GDM1 (cell line): ENCODE measurements at regions not wholly inside any gene's neighbourhood (a gene's known extent, or its start where the extent isn't known, plus 50 kb on each side); places are given as distances from the start of the nearest gene placed in this dataset.
"Not testable (repeated sequence)": the region's sequence is repeated elsewhere in the genome, so short reads cannot be mapped to it uniquely, and the experiment has no call there.

Experiments
- DNase-seq: peaks from one replicate; lab custom pipeline; 2025; lab: John Stamatoyannopoulos, UW

DNA sequence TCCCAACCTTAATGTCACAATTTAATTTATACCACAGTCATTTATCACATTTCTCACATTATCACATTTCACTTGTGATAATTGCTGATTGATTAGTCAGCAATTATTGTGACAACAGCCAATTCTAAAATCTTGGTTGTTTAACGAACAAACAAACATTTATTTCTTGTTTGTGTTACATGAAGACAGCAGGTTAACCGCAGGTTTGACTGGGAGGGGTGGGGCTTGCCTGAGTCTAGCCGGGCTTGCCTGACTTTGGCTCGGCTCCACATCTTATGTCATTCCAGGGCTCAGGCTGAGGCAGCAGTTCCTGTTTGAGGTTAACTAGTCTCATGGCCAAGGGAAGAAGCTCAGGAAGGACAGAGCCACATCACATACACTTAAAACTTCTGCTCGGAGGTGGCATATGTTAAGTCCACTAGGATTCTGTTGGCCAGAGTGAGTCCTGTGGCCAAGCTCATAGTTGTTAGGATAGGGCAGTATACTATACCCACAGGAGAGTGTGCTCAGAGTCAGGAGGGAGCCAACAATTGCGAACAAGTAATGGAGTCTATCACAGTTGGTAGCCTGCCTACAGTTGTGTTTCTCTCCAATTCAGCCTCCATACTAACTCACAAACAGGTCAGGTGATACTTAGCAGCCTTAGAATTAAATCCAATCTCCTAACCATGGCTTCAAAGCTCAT, 90.0 kb upstream of the IFNGR1 start:
- peak; percentile 58 for DNase-seq

DNA sequence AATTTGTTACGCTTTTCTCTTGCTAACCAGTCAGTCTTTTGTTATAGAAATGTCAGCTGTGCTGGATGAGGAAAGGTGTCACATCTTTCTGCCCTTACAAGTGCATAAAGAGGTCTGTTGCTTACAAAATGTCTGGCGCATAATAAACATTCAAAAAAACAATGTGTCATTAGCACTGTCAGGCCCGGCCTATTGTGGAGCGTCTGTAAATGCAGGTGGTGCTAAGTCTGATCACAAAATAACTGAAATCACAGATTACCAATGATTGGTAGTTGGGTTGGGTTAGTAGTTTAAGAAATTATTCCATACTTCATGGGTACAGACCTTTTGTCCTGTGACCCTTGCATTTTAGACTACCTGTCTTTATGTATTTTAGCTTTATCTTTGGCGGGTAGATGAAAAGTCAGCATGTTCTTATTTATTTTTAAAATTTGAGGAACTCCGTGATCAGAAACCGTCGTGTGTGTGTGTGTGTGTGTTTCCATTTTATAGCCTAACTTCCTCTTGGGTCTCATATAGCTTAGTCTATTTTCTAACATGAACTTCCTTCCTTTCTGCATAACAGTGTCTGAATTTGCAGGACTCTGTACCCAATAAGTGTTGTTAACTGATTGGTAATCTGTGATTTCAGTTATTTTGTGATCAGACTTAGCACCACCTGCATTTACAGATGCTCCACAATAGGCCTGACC, 88.1 kb upstream of the IFNGR1 start:
- DNase-seq, result peak; percentile 65

DNA sequence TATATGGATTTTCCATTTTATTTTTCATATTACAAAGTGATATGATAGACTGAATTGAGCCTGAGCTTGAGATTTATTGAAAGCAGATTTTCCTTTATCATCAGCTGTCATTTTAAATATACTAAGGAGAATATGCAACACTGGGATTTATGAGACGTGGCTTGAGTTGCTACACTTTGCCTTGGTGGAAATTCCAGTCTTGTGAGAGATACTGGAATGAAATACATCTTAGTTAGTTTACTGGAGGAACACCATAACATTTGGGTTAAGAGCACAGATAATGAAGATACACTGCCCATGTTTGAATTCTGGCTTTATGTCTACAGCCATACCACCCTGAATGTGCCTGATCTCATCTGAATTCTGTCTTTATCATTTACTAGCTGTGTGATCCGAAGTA, 86.5 kb upstream of the IFNGR1 start:
- DNase-seq, result no peak

DNA sequence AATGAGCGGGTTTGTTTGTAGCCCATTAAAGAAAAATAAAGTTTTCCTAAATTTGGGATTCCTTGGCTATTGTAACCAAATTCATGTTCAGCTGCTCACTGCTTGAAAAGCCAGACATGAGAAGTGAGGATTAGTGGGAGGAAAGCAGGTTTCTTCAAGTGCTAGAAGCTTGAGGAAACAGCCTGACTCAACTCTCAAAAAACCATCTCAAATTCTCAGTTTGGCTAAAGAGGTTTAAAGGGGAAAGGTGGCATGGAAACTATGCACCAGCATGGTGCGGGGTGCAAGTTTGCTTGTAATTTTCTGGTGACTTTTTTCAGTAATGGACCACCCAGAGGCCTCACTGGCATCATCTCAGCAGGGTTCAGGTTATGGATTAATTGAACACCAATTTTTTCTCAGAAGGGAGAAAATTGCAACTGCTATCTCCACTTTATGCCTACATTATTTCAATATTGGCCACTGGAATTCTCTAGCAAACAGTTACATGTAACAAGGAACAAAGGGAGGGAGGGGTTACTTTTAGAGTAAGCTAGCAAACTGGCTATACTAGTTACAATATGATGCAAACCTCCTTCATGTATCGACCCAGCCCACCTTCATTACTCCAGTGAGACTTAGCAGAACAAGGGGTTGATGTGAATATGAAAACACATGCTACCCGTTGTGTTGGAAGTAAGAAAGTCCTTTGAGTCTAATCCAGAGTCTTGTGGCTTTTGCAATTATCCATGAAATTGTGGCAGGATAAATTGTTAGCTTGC, 85.0 kb upstream of the IFNGR1 start:
- no peak for DNase-seq

DNA sequence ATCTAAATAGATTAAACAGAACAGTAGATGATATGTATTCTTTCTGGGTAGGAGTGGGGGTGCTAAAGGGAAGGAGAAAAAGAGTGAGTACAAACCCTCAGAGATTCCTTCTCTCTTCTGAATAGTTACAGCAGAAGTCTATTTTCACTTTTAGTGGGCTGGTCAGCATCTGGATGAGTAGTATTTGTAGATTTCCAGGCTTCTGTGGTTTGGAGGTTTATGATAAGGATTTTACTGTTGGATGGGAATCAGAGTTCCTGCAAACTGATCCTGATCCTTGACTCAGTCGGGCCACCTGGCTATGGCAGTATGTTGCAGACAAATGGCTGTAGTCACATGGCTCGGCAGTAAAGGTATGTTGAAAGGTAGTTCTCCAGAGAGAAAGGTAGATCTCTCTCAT, 84.3 kb upstream of the IFNGR1 start:
- DNase-seq, result no peak

DNA sequence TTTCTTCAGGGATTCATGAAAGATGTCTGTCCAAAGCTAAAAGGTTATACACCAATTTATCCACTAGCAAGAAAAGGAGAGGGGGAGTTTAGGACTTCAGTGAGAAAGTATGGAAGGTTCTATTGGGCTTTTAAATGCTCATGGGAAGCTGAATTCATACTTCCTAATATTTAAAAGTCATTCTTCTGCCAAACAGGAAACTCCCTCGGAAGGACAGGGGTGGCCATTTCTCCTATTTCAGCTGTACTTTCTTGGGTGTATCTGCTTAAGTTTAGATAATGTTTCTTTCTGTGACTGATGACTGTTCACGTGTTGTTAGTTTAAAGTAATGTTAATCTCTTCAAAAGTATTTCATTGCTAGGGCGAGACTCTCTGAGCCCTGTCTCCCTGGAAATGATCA, 80.5 kb upstream of the IFNGR1 start:
- DNase-seq, result no peak

DNA sequence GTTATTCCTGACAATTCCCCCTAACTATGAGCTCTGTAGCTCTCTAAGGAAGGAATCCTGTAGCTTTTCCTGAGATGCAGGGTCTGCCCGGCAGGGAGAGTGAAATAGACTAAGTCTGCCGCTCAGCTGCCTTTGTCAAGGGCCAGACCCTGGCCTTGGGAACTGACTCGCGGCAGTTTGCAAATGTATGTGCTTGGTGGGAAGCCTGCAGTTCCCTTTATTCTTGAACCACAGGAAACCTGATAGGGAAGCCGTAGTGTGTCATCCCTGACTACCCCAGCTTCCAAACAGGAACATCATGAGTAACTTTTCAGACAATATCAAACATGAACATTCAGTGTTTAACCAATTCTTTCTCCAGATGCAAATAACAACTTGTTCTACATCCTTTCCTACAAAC, 78.7 kb upstream of the IFNGR1 start:
- DNase-seq, result peak; percentile 70

DNA sequence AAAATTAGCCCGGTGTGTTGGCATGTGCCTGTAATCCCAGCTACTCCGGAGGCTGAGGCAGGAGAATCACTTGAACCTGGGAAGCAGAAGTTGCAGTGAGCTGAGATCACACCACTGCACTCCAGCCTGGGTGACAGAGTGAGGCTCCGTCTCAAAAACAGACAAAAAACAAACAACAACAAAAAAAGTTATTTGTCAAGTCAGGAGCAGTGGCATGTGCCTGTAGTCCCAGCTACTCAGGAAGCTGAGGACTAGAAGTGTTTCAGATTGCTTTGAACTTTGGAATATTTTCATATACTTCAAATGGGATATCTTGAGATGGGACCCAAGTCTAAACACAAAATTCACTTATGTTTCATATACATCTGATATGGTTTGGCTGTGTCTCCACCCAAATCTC, 73.1 kb upstream of the IFNGR1 start:
- not testable (repeated sequence) for DNase-seq

DNA sequence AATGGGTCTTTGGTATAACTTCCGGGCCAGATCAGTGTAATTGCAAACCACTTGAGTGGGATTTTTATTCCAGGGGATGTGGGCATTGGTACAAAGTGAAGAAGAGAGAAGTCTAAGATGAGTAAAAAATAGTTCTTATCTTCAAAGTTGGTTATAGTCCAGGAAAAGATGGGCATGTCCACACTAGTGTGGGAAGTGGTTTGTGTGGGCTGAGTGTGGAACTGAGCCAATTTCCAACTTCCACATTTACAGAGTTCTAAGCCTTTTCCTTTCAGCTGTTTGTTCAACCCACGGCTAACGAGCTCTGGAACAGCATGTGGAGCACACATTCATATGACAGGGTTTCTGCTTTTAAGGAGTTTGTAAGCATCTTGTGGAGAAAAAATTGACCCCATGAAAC, 72.3 kb upstream of the IFNGR1 start:
- peak; percentile 86 for DNase-seq

DNA sequence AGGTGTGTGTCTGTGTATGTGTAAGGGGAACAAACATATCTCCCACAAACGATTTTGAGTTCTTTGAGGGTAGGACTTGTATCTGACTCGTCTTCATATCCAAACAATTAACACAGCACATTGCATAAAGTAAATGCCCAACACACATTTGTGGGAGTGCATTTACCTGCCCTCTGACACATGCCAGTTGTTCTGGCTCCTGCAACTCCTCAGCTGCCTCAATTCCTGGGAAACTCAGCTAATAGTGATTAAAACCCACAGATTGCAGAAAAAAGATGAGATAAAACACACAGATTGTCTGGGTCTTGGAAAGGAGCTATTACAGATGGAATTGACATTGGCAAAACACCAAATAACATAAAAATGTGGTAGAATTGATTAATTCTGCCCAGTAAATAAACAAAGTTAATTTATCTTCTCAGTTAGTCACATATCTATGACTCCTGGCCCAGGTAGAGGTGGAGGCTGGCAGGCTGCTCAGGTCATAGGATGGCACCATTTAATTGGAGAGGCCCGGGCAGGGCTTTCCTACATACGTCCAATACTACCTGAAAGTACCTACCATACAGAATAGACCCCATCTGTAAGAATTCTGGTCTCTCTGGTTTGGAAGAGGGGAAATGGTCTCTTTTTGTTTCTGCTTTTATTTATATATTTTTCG, 71.5 kb upstream of the IFNGR1 start:
- no peak for DNase-seq

DNA sequence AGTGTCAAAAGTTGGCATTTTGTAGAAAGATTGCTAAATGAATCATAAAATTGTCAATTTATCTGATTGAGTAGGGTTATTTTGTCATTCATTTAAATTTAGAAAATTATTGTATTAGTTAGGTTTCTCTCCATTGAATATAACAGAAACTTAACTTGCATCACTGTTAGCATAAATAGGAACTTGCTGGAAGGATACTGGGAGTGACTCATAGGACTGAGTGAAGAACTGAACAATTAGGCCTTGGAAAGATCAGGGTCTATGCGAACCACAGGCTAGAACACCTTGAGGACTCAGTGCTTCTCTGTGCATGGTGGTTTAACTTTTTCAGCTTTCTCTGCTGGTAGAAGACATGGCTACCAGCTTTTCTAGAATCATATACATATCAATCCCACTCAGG, 67.7 kb upstream of the IFNGR1 start:
- DNase-seq, result no peak

DNA sequence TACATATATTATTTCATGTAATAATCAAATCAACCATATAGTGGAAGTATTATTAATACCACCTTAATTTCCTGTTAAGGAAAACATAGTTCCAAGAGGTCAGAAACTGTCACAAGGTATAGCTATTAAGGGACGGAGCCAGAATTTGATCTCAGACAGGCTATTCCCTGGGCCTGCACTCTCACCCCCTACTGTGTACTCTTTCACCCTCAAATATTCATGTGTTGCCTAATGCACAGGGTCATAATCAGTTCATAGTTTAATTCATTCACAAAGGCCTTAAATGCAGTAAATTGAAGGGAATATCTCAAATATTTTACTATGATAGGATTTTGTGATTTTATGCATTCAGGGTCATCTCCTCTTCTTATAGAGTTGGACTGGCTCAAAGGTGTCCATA, 67.2 kb upstream of the IFNGR1 start:
- DNase-seq, result no peak

DNA sequence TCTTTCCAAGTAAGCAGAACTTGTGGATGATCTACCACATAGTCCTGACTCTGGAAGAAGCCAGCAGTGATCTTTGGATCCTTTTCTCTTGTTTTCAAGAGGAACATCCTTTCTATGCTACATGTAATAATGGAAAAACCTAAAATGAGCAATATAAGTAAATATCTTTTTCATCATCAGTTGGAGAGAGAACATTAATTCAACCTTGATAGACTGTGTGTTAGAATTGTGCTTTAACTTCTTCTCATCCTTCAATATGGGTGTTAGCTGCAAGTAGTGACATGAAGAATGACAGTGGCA, 65.6 kb upstream of the IFNGR1 start:
- DNase-seq, result no peak

DNA sequence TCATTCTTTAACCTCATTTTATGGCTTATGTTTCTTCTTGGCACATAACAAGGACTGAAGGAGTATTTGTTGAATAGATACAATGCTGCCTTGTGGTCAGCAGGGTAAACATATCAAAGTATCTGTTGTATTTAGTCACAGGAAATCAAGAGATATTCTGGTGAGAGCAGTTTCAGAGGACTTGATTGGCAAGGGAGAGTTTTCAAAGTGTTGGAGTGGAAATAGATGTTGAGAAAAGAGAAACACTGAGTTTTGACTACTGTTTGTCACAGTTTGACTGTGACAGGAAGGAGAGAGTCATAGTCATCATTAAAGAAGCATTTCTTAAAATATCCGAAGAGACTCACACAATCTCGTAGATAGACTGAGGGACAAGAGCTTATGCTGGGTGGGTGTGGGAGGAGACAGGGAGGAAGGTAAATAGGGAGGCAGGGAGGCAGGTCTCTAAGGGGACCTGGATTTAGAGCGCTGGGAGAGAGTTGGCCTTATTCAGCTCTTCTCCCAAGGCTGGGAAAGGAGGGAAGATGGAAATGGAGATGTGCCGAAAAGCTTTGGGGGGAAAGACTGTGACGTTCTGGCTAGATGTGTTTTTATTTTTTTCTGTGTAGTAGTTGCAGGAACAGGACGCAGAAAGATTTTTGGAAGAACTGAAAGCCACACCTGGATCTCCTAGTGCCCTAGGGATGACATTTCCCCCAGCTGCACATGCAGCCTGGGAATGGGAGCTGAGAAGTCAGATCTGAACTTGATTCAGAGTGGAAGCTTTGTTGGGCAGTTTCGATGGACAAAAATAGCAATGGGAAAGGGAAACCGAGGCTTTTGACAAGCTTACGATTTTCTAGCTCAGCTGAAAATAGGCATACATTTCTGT, 65.0 kb upstream of the IFNGR1 start:
- DNase-seq, result no peak

DNA sequence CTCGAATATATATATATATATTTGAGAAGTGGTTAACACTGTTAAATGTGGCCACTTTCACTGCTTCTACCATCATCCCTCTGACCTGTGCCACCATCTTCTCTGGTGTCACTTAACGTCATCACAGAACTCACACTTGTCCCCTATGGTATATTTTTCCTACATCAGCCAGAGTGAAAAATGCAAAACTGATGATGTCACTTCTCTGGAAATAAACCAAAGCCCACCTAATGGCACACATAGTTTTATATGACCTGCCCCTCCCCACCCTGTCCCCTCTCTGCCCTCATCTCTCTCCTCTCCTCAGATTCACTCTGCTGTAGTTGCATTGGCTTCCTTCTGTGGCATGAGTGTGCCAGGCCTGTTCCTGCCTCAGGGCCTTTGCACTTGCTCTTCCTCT, 63.9 kb upstream of the IFNGR1 start:
- DNase-seq, result no peak

DNA sequence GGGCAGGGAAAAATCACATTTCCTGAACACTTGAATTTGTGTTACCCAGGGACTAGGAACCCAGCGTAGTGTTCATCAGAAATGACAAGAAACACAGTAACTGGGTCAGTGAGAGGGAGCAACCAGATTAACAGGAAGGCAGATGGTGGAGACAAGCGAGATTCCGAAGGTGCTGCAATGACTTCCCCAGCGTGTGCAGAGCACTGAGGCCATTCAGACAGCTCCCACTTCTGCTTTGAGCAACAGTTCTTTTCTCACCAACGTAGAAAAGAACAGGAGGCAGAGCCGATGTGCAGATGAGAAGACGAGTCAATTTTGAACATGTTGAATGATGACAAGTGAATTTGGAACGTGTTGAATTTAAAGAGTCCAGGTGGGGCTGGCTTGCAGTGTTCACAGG, 63.1 kb upstream of the IFNGR1 start:
- DNase-seq, result no peak

DNA sequence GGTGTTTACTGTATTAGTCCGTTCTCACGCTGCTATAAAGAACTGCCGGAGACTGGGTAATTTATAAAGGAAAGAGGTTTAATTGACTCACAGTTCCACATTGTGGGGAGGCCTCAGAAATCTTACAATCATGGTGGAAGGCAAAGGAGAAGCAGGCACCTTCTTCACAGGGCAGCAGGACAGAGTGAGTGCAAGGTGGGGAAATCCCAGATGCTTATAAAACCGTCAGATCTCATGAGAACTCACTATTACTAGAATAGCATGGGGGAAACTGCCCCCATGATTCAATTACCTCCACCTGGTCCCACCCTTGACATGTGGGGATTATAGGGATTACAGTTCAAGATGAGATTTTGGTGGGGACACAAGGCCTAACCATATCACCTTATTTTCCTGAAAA, 60.1 kb upstream of the IFNGR1 start:
- not testable (repeated sequence) for DNase-seq

DNA sequence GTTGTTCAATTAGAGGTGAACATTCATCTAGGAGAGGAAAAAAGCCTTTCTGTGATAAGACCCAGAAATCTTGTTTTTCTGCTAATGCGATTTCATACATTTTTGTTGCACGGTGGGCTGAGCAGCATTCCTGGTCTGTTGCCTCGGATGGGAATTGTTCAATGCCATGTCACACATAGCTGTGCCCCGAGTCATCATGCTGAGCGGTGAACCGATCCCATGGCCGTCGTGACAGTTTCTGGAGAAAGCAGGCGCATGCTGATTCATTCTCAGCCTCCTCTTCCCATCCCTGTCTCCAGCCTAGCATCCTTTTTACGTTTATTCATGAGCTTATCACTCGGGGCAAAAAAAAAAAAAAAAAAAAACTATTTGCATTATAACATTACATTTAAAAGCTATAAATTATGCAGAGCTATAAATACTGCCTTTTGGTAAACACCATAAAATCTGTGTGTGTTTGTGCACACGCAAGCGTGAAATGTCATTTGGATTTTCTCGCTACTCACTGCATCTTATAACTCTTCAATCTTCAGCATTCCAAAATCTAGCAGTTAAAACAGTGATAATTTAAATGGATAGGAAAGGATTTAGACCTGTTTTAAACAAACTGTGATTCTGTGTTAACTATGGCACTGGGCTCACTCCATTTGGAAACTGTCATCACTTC, 58.9 kb upstream of the IFNGR1 start:
- DNase-seq, result no peak

DNA sequence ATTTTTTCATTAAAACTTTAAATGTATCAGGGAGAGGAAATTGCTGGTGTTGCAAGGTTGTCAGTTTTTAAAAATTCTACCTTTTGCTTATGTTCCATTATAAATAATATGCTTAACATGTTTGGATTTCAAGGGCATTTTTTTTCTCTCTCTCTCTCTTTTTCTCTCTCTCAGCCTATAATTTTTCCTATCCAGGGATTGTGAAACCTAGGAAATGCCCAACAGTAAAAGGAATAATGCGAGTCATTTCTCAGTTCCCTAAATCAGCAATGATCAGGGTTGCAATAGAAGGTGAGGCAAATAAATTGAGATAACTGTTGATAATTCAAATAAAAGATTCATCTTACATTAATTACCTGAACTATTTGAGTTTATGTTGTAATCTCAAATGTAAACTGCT, 53.2 kb upstream of the IFNGR1 start:
- DNase-seq, result no peak

DNA sequence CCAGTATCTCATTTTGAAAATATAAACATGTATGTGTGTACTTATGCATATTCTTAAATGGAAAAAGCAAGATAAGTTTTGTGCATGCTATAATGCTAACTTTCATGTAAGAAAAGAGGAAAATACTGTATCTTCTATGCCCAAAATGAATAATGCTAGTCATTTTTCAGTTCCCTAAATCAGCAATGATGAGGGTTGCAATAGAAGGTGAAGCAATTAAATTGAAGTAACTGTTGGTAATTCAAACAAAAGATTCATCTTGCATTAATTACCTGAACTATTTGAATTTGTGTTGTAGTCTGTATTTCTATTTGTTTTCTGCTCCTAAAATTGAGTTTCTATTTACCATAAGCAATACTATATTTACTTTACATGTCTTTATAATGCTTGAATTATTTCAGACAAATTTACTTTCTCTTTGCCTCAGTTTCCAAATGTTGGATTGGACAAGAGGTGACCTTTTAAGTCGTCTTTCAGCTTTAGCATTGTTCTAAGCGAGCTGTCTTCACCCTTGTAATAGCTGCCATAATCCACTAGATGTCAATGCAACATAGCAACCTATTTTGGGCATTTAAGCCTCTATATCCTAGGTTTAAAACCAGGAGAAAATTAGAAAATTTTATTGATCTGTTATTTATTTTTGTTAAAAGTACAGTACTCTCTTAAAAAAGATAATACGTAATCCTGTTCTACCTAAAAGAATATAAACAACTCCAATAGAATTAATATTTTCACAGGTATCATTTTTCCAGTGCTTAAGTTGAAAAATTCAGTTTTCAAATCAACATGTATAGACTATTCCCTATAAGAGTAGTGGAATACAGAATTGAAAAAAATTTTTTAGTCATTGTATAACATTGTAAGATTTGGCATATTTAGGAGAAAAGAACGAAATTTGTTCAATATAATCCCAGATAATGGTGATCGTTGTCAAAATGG, 52.3 kb upstream of the IFNGR1 start:
- peak; percentile 31 for DNase-seq
